Stimulated activated CD4-positive, alpha-beta T cell treated with anti-CD3 and anti-CD28 coated beads, Interleukin-1b, Interleukin-23, amount 100 ng/mL, for 48 hours (primary cell): ENCODE measurements at regions not wholly inside any gene's neighbourhood (a gene's known extent, or its start where the extent isn't known, plus 50 kb on each side); places are given as distances from the start of the nearest gene placed in this dataset.

Experiments used
- DNase-seq: peaks from one replicate; pipeline ENCODE4 v3.0.0-alpha.2; 2020

DNA sequence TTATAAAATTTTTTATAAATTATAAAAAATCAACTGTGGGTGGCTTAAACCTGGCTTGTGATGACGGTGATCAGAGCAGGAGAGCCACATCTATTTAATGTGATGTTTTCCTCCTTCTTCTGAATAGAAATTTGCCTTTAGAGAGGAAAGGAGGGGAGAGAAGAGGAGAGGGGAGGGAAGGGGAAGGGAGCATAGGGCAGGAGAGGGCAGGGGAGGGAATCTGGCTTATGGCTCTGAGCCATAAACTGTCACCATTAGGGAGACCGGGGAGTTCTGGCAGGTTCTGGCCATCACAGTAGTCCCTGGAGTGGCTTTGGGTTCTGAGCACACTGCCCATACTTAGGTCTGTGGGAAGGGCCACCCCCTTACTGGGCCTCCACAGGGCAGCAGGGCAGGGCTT, 167.8 kb downstream of the ENGASE start:
- no peak for DNase-seq

DNA sequence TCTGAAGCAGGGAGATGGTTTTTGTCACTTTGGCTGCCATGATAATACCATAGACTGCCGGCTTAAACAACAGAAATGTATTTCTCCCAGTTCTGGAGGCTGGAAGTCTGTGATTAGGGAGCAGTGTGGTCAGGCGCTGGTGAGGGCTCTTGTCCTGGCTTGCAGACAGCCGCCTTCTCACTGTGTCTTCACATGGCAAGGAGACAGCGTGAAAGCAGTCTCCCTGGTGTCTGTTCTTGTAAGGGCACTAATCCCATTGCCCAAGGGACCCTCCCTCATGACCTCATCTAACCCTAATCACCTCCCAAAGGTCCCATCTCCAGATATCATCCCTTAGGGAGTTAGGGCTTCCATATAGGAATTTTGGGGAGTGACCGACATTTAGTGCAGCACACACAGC, 167.0 kb downstream of the ENGASE start:
- no peak for DNase-seq

- DNase-seq = no peak
Measured at GRCh38 chr17:79239205-79239604, 164.6 kb downstream of the ENGASE start.

DNA sequence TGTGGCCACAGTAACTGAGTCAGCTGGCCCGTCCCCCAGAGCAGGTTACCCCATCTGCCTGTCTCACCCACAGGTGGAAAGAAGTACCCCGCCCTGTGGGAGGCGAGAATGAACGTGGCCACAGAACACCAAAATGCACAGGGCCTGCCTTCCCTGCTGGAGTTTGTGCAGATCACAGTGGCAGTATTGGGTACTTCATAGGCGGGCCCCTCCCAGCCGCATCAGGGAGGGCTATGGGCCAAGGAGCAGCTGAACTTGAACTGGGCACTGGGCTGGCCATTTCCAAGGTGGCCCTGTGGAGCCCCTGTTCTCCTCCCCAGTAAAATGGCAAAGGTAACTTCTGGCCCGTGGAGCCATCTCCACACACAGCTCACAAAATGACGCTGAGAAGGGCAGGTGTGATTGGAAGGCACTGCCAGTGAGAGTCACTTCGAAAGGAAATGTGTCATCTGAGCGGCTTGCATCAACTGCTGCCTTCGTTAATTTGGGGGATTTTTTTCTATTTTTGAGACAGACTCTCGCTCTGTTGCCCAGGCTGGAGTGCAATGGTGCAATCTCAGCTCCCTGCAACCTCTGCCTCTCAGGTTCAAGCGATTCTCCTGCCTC, 162.9 kb downstream of the ENGASE start:
- no peak for DNase-seq

DNA sequence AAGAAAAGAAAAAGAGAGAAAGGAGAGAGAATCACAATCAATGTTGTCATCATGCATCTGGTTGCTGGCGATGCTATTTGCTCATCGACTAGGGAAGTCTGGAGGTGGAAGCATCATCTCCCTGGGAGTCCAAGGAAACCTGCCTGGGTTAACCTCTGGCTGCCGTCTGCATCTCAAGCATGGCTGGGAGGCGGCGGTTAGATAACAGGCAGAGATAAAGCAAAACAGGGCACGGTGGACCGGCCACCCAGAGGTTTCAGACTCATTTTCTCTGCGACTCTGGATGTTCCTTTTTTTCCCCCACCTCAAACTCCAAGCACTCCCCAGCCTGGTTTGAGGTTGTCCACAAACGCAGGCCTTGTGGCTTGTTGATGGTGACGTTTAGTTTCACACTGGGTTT, 161.2 kb downstream of the ENGASE start:
- DNase-seq = no peak

- DNase-seq = no peak
Measured at GRCh38 chr17:79233916-79234551, 159.4 kb downstream of the ENGASE start.

GRCh38 chr17:79232957-79233356, 158.3 kb downstream of the ENGASE start:
- DNase-seq = no peak

GRCh38 chr17:79231766-79232287, 157.2 kb downstream of the ENGASE start:
- DNase-seq = peak; percentile 9

GRCh38 chr17:79230576-79230975, 156.0 kb downstream of the ENGASE start:
- DNase-seq = no peak

GRCh38 chr17:79226037-79226436, 151.4 kb downstream of the ENGASE start:
- DNase-seq = no peak

GRCh38 chr17:79224903-79225302, 150.3 kb downstream of the ENGASE start:
- DNase-seq = no peak

GRCh38 chr17:79224476-79224875, 149.9 kb downstream of the ENGASE start:
- no peak for DNase-seq

DNA sequence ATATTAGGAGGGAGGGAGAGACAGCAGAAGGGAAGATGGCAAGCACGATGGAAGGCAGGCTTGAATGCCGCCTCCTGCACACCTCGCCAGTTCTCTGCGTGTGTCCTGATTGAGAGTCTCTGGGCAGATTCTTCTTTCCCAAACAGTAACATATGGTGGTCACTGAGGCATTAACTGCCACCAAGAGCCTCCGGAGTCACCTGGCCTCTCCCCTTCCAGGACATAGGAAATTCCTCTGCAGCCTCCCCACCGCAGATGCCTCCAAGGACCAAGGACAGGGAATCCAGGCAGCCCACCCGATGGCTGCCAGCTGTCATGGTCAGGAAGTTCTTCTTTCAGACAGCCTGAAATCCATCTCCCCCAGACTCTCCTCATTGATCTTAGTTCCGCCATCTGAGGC, 149.3 kb downstream of the ENGASE start:
- no peak for DNase-seq

DNA sequence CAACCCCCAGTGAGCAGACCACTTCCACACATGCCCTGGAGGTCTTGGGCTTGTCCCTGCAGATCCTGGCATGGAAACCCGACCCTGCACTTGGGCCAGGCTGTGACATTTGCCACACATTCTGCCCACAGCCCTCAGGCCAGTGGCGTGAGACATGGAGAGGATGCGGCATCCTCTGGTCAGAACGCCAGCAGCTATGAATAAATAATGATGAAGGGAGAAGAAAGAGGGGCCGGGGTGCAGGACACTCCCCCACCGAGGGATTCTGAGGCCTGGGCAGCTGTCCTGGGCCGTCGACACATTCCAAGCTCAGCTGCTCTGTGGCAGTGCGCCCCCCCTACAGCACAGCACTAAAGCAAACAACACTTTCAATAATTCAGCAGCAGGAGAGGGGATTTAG, 148.8 kb downstream of the ENGASE start:
- DNase-seq = no peak

- no peak for DNase-seq
Measured at GRCh38 chr17:79221597-79221996, 147.0 kb downstream of the ENGASE start.

DNA sequence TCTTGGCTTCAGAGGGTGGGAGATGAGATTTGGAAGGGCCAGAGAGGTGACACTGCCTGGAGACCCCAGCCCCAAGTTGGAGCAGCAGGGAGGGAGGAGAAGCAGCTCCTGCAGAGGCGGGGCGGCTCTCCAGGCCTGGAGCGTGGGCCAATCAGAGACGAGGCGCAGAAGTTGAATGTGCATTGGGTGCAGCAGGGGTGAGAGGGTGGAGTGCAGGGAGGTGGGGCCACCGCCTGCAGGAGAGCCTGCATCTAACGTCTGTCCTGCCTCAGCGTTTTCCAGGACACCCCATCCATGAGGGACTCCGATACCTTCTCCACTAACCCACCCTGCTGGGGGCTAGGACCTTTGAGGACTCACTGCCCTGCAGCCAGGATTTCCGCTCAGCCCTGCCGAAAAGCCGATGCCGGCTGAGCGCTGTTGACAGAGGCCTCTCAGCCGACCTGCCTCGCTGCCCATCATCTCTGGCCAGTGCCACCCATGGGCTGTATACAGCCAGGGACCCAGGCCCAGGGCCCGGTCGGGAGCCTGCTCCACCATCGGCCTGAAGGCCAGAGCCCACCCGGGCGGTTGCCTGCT, 146.2 kb downstream of the ENGASE start:
- no peak for DNase-seq

DNA sequence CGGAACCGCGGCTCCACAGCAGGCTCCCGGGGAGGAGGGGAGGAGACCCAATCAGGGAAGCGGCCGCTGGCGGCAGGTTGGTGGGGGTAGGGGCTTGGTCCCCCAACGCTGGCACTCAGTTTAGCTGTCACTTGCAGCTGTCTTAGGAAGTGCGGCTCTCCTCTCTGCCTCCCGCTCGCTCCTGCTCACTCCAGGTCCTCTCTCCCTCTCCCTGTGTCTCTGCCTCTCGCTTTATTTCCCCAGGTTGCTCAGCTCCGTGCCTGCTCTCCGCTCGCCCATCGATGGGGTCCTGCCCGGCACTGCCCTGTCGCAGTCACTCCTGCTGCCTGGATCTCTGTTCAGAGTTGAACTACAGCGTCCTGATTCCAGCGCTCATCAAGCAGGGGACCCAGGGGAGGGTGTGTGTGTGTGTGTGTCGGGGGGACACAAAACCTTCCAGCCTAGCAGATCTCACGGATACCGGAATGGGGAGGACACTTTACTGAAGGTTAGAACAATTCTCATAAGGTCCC, 145.6 kb downstream of the ENGASE start:
- no peak for DNase-seq

DNA sequence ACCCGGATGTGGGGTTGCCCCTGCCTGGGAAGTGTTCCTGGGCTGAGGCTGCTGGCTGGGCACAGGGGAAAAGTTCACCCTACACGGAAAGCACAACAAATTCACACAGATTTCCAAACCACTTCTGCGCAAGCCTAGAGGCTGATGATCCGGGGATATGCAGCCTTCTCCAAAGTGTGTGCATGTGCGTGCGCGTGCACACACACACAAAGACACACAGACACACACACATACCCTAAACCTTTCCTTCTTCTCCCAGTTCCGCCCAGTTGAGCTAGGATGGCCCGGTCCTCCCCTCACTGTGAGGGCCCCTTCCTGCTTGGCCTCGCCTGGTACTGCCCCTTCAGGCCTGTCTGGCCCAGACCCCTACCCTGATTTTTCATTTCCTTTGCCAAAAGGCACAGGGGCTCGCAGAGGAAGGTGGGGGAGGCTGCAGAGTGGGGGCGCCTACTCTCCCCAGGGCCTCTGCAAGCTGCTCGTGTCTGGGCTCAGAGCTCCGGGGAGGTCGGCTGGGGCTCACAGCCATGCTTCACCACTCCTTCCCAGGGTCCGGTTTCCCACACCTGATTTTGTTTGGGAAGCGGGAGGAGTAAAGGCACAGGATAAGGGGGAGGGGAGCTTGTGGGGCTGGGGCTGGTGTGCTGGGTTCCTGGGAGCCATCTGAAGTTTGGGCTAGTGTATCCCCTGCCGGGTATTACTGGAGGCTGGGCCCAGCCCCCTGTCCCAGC, 144.7 kb downstream of the ENGASE start:
- no peak for DNase-seq

DNA sequence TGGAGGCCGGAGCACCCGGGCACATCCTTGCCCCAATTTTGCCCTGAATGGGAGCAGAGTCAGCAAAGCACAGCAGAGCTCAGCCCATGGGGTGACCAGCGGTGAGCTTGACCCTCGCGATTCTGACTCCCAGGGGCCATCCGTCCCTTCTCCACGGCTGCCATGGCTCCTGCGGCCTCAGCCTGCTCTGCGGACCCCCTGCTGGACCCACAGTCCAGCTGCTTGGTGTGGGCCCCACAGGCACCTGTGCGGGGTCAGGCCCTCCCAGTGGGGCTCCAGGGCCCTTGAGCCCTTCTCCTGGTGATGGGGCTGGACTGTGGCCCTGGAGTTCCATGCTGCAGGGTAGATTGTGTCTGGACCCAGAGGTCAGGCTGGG, 144.2 kb downstream of the ENGASE start:
- no peak for DNase-seq

GRCh38 chr17:79218175-79218824, 143.7 kb downstream of the ENGASE start:
- DNase-seq = no peak

GRCh38 chr17:79217473-79218135, 143.0 kb downstream of the ENGASE start:
- no peak for DNase-seq

GRCh38 chr17:79216826-79217225, 142.2 kb downstream of the ENGASE start:
- no peak for DNase-seq

DNA sequence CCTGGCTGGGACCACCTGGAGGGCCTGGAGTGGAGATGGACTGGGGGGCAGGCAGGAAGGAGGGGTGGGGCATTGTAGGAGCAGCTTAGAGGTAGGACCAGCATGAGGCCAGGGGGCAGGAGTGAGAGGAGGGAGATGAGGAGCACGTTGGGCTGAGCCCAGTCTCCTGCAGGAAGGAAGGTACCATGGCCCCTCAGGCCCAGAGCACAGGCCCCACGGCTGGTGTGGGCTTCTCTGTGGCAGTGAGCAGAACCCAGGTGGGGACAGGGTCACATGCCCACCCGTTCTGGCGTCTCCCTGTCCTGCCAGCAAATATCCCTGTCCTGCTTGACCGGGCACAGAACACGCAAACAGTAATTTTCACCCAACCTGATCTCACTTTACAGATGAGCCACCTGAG, 141.8 kb downstream of the ENGASE start:
- no peak for DNase-seq
